CD4-positive, alpha-beta memory T cell (primary cell): ENCODE measurements at regions not wholly inside any gene's neighbourhood (a gene's known extent, or its start where the extent isn't known, plus 50 kb on each side); places are given as distances from the start of the nearest gene placed in this dataset.

Experiments
- CTCF ChIA-PET: fragments of 350-600 bp; sonication (Branson Sonifier 250); formaldehyde crosslinking; loops from one replicate; lab custom pipeline; 2021; ENCODE audit warnings: inconsistent platforms; ENCODE audit not compliant: partially characterized antibody; lab: Charles Lee
- POLR2A ChIA-PET: fragments of 350-600 bp; sonication (Branson Sonifier 250); formaldehyde crosslinking; loops from one replicate; lab custom pipeline; 2021; ENCODE audit not compliant: partially characterized antibody; lab: Charles Lee
- DNase-seq, 5 donors: peaks; one replicate each; pipeline versions ENCODE4 v3.0.0 to v3.0.0-alpha.2; 2020 to 2022; ENCODE audit warnings: mixed read lengths in 1 of 5
- H3K27ac ChIP-seq: one replicate; pipeline ENCODE4 v1.7.0; 2013; ENCODE audit warnings: low read depth, low read length
- H3K27me3 ChIP-seq: 2 replicates; pipeline ENCODE4 v1.7.0; 2013; ENCODE audit warnings: mild to moderate bottlenecking, low read length, moderate library complexity; ENCODE audit not compliant: insufficient read depth
- H3K36me3 ChIP-seq: 2 replicates; pipeline ENCODE4 v1.7.0; 2013; ENCODE audit warnings: mild to moderate bottlenecking, low read length, moderate library complexity; ENCODE audit not compliant: insufficient read depth
- H3K4me1 ChIP-seq: 2 replicates; pipeline ENCODE4 v1.7.0; 2013; ENCODE audit warnings: mild to moderate bottlenecking, low read length, moderate library complexity; ENCODE audit not compliant: insufficient read depth
- H3K4me3 ChIP-seq, 2 donors: one replicate each; pipeline ENCODE4 v1.7.0; 2013; ENCODE audit warnings: low read length in 2 of 2, mild to moderate bottlenecking in 1 of 2
- H3K9me3 ChIP-seq, 2 donors: one replicate each; pipeline ENCODE4 v1.7.0; 2013; ENCODE audit warnings: low read length in 2 of 2, control low read depth in 1 of 2; ENCODE audit not compliant: control insufficient read depth in 1 of 2
- H3K27ac Mint-ChIP-seq, 7 donors: one replicate each; pipeline ENCODE4 v1.8.0; 2020 to 2021; ENCODE audit warnings: mixed read lengths in 7 of 7, mild to moderate bottlenecking in 6 of 7, inconsistent platforms in 3 of 7, moderate library complexity in 3 of 7
- H3K27me3 Mint-ChIP-seq, 2 donors: one replicate each; pipeline ENCODE4 v1.8.0; 2020 to 2021; ENCODE audit warnings: mixed read lengths in 2 of 2
- H3K36me3 Mint-ChIP-seq, 2 donors: one replicate each; pipeline ENCODE4 v1.8.0; 2020 to 2021; ENCODE audit warnings: mixed read lengths in 2 of 2, inconsistent platforms in 1 of 2, mild to moderate bottlenecking in 1 of 2
- H3K4me1 Mint-ChIP-seq, 4 donors: one replicate each; pipeline ENCODE4 v1.8.0; 2020 to 2021; ENCODE audit warnings: mixed read lengths in 4 of 4, mild to moderate bottlenecking in 1 of 4
- H3K4me3 Mint-ChIP-seq, 8 donors: one replicate each; pipeline ENCODE4 v1.8.0; 2020 to 2021; ENCODE audit warnings: mixed read lengths in 8 of 8, mild to moderate bottlenecking in 7 of 8, moderate library complexity in 6 of 8, inconsistent platforms in 3 of 8
- H3K9me3 Mint-ChIP-seq, 8 donors: one replicate each; pipeline ENCODE4 v1.8.0; 2020 to 2021; ENCODE audit warnings: mixed read lengths in 8 of 8, mild to moderate bottlenecking in 5 of 8, inconsistent platforms in 3 of 8, moderate library complexity in 1 of 8
- intact Hi-C: fragments of 100-400 bp; cut with micrococcal nuclease; formaldehyde crosslinking; loops from one replicate; pipeline ENCODE4 v1.15.1; 2023

GRCh38 chr16:66052745-66053144, 313.7 kb upstream of the CDH5 start:
- Mint-ChIP-seq H3K36me3 (no peaks in the 10 kb centered on the region), H3K4me1 (no peaks in the 10 kb centered on the region), H3K27me3 (peaks cover 0 to 2% of the 10 kb centered on the region in 2 donors), H3K9me3 (peaks cover 0 to 5% (median 0%) of the 10 kb centered on the region in 8 donors), H3K27ac (no peak overlapping the region), H3K4me3 (no peak overlapping the region)
- Histone ChIP-seq H3K9me3 (no peaks in the 10 kb centered on the region), H3K27ac (no peak overlapping the region), H3K4me1 (no peaks in the 10 kb centered on the region), H3K4me3 (no peak overlapping the region), H3K27me3 (no peaks in the 10 kb centered on the region), H3K36me3 (no peaks in the 10 kb centered on the region)
- intact Hi-C loops: no loop called here
- ChIA-PET CTCF (no interaction called here), POLR2A (no interaction called here)
- no peak for DNase-seq

GRCh38 chr16:66050991-66051390, 315.5 kb upstream of the CDH5 start:
- no peaks in the 10 kb centered on the region for H3K36me3 Mint-ChIP-seq
- no peaks in the 10 kb centered on the region for H3K9me3 ChIP-seq

GRCh38 chr16:66049865-66050264, 316.6 kb upstream of the CDH5 start:
- H3K4me3 Mint-ChIP-seq: no peak overlapping the region
- no peaks in the 10 kb centered on the region for H3K4me1 Mint-ChIP-seq
- ChIA-PET POLR2A (no interaction called here), CTCF (no interaction called here)
- H3K9me3 ChIP-seq: no peaks in the 10 kb centered on the region
- H3K27me3 Mint-ChIP-seq: no peaks in the 10 kb centered on the region
- H3K36me3 ChIP-seq: no peaks in the 10 kb centered on the region
- no peaks in the 10 kb centered on the region for H3K36me3 Mint-ChIP-seq
- intact Hi-C loops: no loop called here
- no peaks in the 10 kb centered on the region for H3K4me1 ChIP-seq
- no peaks in the 10 kb centered on the region for H3K27me3 ChIP-seq
- H3K27ac ChIP-seq: no peak overlapping the region
- H3K27ac Mint-ChIP-seq: no peak overlapping the region
- peaks cover 0 to 5% (median 3%) of the 10 kb centered on the region in 8 donors for H3K9me3 Mint-ChIP-seq
- no peak overlapping the region for H3K4me3 ChIP-seq
- no peak for DNase-seq

More at GRCh38 chr16:66050991-66051390, 315.5 kb upstream of the CDH5 start:
- no peak overlapping the region for H3K27ac Mint-ChIP-seq
- POLR2A ChIA-PET: no interaction called here
- no peaks in the 10 kb centered on the region for H3K36me3 ChIP-seq
- no peak for DNase-seq
- H3K27me3 ChIP-seq: no peaks in the 10 kb centered on the region
- no peaks in the 10 kb centered on the region for H3K27me3 Mint-ChIP-seq
- H3K27ac ChIP-seq: no peak overlapping the region
- no peak overlapping the region for H3K4me3 ChIP-seq
- no peaks in the 10 kb centered on the region for H3K4me1 Mint-ChIP-seq
- no peaks in the 10 kb centered on the region for H3K4me1 ChIP-seq
- intact Hi-C loops: no loop called here
- CTCF ChIA-PET: no interaction called here
- peaks cover 0 to 5% (median 1%) of the 10 kb centered on the region in 8 donors for H3K9me3 Mint-ChIP-seq
- H3K4me3 Mint-ChIP-seq: no peak overlapping the region

- no peak overlapping the region for H3K27ac Mint-ChIP-seq
- ChIA-PET CTCF (no interaction called here), POLR2A (no interaction called here)
- no peak overlapping the region for H3K4me3 ChIP-seq
- no peak overlapping the region for H3K4me3 Mint-ChIP-seq
- H3K9me3 ChIP-seq: no peaks in the 10 kb centered on the region
- intact Hi-C loops: no loop called here
- no peaks in the 10 kb centered on the region for H3K36me3 Mint-ChIP-seq
- peaks cover 0 to 4% (median 2%) of the 10 kb centered on the region in 8 donors for H3K9me3 Mint-ChIP-seq
- DNase-seq: no peak
- H3K36me3 ChIP-seq: no peaks in the 10 kb centered on the region
- no peaks in the 10 kb centered on the region for H3K27me3 ChIP-seq
- peaks cover 0 to 2% of the 10 kb centered on the region in 2 donors for H3K27me3 Mint-ChIP-seq
- H3K4me1 ChIP-seq: no peaks in the 10 kb centered on the region
- H3K4me1 Mint-ChIP-seq: no peaks in the 10 kb centered on the region
- H3K27ac ChIP-seq: no peak overlapping the region
These were observed 320.9 kb upstream of the CDH5 start for GRCh38 chr16:66045626-66046025.

- CTCF ChIA-PET: no interaction called here
- intact Hi-C loops: no loop called here
- Mint-ChIP-seq H3K27me3 (peaks cover 0 to 4% of the 10 kb centered on the region in 2 donors), H3K9me3 (peaks cover 0 to 4% (median 2%) of the 10 kb centered on the region in 8 donors), H3K36me3 (no peaks in the 10 kb centered on the region), H3K27ac (no peak overlapping the region), H3K4me3 (no peak overlapping the region), H3K4me1 (no peaks in the 10 kb centered on the region)
- no peaks in the 10 kb centered on the region for H3K36me3 ChIP-seq
- H3K9me3 ChIP-seq: no peaks in the 10 kb centered on the region
- POLR2A ChIA-PET: no interaction called here
- H3K4me3 ChIP-seq: no peak overlapping the region
- H3K27ac ChIP-seq: no peak overlapping the region
- DNase-seq: no peak
- H3K4me1 ChIP-seq: no peaks in the 10 kb centered on the region
- H3K27me3 ChIP-seq: no peaks in the 10 kb centered on the region
These were observed 321.9 kb upstream of the CDH5 start for GRCh38 chr16:66044556-66044955.

- POLR2A ChIA-PET: no interaction called here
- CTCF ChIA-PET: no interaction called here
These were observed 322.4 kb upstream of the CDH5 start for GRCh38 chr16:66044089-66044488.

GRCh38 chr16:66043326-66043725, 323.2 kb upstream of the CDH5 start:
- intact Hi-C loops: no loop called here
- no peak for DNase-seq
- Histone ChIP-seq H3K27ac (no peak overlapping the region), H3K27me3 (no peaks in the 10 kb centered on the region), H3K4me1 (no peaks in the 10 kb centered on the region), H3K9me3 (no peaks in the 10 kb centered on the region), H3K36me3 (no peaks in the 10 kb centered on the region), H3K4me3 (no peak overlapping the region)
- POLR2A ChIA-PET: no interaction called here
- peaks cover 0 to 6% of the 10 kb centered on the region in 2 donors for H3K27me3 Mint-ChIP-seq
- CTCF ChIA-PET: no interaction called here
- H3K4me1 Mint-ChIP-seq: no peaks in the 10 kb centered on the region
- no peak overlapping the region for H3K27ac Mint-ChIP-seq
- H3K36me3 Mint-ChIP-seq: no peaks in the 10 kb centered on the region
- peaks cover 0 to 4% (median under 1%) of the 10 kb centered on the region in 8 donors for H3K9me3 Mint-ChIP-seq
- H3K4me3 Mint-ChIP-seq: no peak overlapping the region

More at GRCh38 chr16:66044089-66044488, 322.4 kb upstream of the CDH5 start:
- Histone ChIP-seq H3K36me3 (no peaks in the 10 kb centered on the region), H3K27me3 (no peaks in the 10 kb centered on the region), H3K27ac (no peak overlapping the region), H3K4me1 (no peaks in the 10 kb centered on the region), H3K4me3 (no peak overlapping the region), H3K9me3 (no peaks in the 10 kb centered on the region)
- H3K27me3 Mint-ChIP-seq: peaks cover 0 to 4% of the 10 kb centered on the region in 2 donors
- intact Hi-C loops: no loop called here
- H3K4me3 Mint-ChIP-seq: no peak overlapping the region
- H3K36me3 Mint-ChIP-seq: no peaks in the 10 kb centered on the region
- peaks cover 0 to 4% (median 2%) of the 10 kb centered on the region in 8 donors for H3K9me3 Mint-ChIP-seq
- H3K27ac Mint-ChIP-seq: no peak overlapping the region
- DNase-seq: no peak
- H3K4me1 Mint-ChIP-seq: no peaks in the 10 kb centered on the region

- Mint-ChIP-seq H3K36me3 (no peaks in the 10 kb centered on the region), H3K27ac (no peak overlapping the region), H3K4me3 (no peak overlapping the region)
These were observed 324.1 kb upstream of the CDH5 start for GRCh38 chr16:66042341-66042740.

More at GRCh38 chr16:66042341-66042740, 324.1 kb upstream of the CDH5 start:
- ChIA-PET POLR2A (no interaction called here), CTCF (no interaction called here)
- no peaks in the 10 kb centered on the region for H3K36me3 ChIP-seq
- H3K27me3 ChIP-seq: no peaks in the 10 kb centered on the region
- intact Hi-C loops: no loop called here
- DNase-seq: no peak
- no peaks in the 10 kb centered on the region for H3K4me1 Mint-ChIP-seq
- no peaks in the 10 kb centered on the region for H3K9me3 ChIP-seq
- peaks cover 0 to 7% of the 10 kb centered on the region in 2 donors for H3K27me3 Mint-ChIP-seq
- H3K9me3 Mint-ChIP-seq: peaks cover 0 to 4% (median 1%) of the 10 kb centered on the region in 8 donors
- H3K27ac ChIP-seq: no peak overlapping the region
- no peaks in the 10 kb centered on the region for H3K4me1 ChIP-seq
- H3K4me3 ChIP-seq: no peak overlapping the region
